Omental fat pad (tissue), 1 donor: ENCODE measurements at regions not wholly inside any gene's neighbourhood (a gene's known extent, or its start where the extent isn't known, plus 50 kb on each side); places are given as distances from the start of the nearest gene placed in this dataset. TPM values are rescaled to one million over a fixed set of nuclear protein-coding genes. Genes with fewer than 3 reads are reported as not detected.

Experiments used
- small RNA-seq: library from RNA; depleted of rRNA; stranded (forward); fragments of <200 nt; gene quantifications from one replicate; pipeline ENCODE3, GENCODE V24; 2016

Small RNAs in the stretch of these regions (small RNA-seq; reads per million reads assigned to genes)
- gene AC138649.4 (not detected), gene RN7SL495P (not detected)
